Loucy (cell line): ENCODE measurements at regions not wholly inside any gene's neighbourhood (a gene's known extent, or its start where the extent isn't known, plus 50 kb on each side); places are given as distances from the start of the nearest gene placed in this dataset.
"Not testable (repeated sequence)": the region's sequence is repeated elsewhere in the genome, so short reads cannot be mapped to it uniquely, and the experiment has no call there.

Experiments
- H2AFZ ChIP-seq: fragments of 200-600 bp; sonication (generic); 2 replicates; pipeline ENCODE4 v1.6.0; 2016; ENCODE audit warnings: antibody characterized with exemption, mild to moderate bottlenecking, low read length, moderate library complexity
- H3F3A ChIP-seq: fragments of 200-600 bp; 2 replicates; pipeline ENCODE4 v1.6.0; 2016; ENCODE audit warnings: antibody characterized with exemption, low read depth, mild to moderate bottlenecking
- H3K27me3 ChIP-seq: fragments of 200-600 bp; sonication (generic); 2 replicates; pipeline ENCODE4 v1.6.1; 2014; ENCODE audit warnings: low read length, mild to moderate bottlenecking; ENCODE audit not compliant: insufficient read depth, poor library complexity, severe bottlenecking
- H3K36me3 ChIP-seq: fragments of 200-600 bp; sonication (generic); 2 replicates; pipeline ENCODE4 v1.6.1; 2016; ENCODE audit warnings: low read length; ENCODE audit not compliant: insufficient read depth
- H3K4me1 ChIP-seq: fragments of 200-600 bp; sonication (generic); 2 replicates; pipeline ENCODE4 v1.5.1; 2014; ENCODE audit warnings: low read length, mild to moderate bottlenecking; ENCODE audit not compliant: insufficient read depth, poor library complexity, severe bottlenecking
- H3K4me2 ChIP-seq: fragments of 200-600 bp; sonication (generic); 2 replicates; pipeline ENCODE4 v1.6.0; 2014; ENCODE audit warnings: antibody characterized with exemption, low read length, low read depth, mild to moderate bottlenecking; ENCODE audit not compliant: poor library complexity, severe bottlenecking
- H3K4me3 ChIP-seq: fragments of 200-600 bp; sonication (generic); 2 replicates; pipeline ENCODE4 v1.5.1; 2014; ENCODE audit warnings: low read length, mild to moderate bottlenecking, mixed read lengths; ENCODE audit not compliant: poor library complexity, severe bottlenecking
- H3K79me2 ChIP-seq: fragments of 200-600 bp; sonication (generic); 2 replicates; pipeline ENCODE4 v1.6.1; 2014; ENCODE audit warnings: low read length; ENCODE audit not compliant: insufficient read depth
- H3K9ac ChIP-seq: fragments of 200-600 bp; sonication (generic); 2 replicates; pipeline ENCODE4 v1.6.0; 2014; ENCODE audit warnings: mild to moderate bottlenecking, low read depth, low read length, moderate library complexity; ENCODE audit not compliant: poor library complexity, severe bottlenecking
- H3K9me2 ChIP-seq: fragments of 200-600 bp; sonication (generic); replicated peaks from 2 replicates; pipeline ENCODE4 v1.6.1; 2016; ENCODE audit warnings: low read depth, low read length, mixed read lengths
- H3K9me3 ChIP-seq: fragments of 200-600 bp; sonication (generic); 2 replicates; pipeline ENCODE4 v1.6.1; 2014; ENCODE audit warnings: mild to moderate bottlenecking, antibody characterized with exemption, low read length, low read depth; ENCODE audit not compliant: insufficient read depth
- H4K20me1 ChIP-seq: fragments of 200-600 bp; sonication (generic); 2 replicates; pipeline ENCODE4 v1.6.0; 2014; ENCODE audit warnings: antibody characterized with exemption, low read length, mild to moderate bottlenecking; ENCODE audit not compliant: insufficient read depth, poor library complexity, severe bottlenecking
- EZH2phosphoT487 ChIP-seq: fragments of 200-600 bp; IDR thresholded peaks from 2 replicates; pipeline ENCODE4 v1.6.1; 2018; ENCODE audit warnings: antibody characterized with exemption, mild to moderate bottlenecking, moderate library complexity, borderline replicate concordance
- TF ChIP-seq, protein P1 (sequence below): fragments of 200-600 bp; sonication (generic); conservative IDR thresholded peaks from 2 replicates; pipeline ENCODE4 v1.5.1; 2014; ENCODE audit warnings: mild to moderate bottlenecking, antibody characterized with exemption, low read length

DNA sequence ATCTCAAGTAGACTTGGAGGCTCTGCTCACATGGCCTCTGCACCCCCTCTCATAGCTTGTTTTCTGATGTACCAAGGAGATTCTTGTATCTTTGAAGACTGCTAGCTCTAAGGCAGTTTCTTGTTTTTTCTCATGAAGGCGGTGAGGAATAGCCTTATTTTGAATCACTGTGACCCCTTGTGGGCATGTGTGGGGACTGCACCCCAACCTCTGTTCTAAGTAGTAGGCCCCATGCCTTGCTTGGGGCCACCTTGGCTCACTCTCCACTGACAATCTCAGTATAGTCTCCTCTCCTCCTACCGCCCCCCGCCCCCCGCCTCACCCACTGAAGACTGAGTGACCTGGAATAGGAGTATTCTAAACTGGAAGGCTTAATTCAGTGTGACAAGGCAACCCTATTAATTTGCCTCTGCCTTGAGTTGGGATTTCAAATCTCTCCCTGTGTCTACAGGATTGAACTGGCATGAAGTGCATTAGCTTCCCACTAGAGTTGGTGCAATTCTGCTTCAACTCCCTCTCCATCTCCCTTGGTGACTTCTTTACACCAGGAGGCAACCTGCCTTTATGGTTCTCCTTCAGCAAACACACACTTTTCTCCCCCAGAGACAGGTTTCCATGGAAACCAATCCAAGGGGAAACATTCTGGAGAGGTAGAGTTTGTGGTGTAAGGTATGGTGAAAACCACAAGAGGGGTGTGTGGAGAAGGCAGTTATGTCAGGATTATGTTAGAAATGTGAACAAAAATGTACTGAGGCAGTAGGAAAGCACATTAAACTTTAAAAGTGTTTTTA lies 75.4 kb upstream of the ECI2 start:
- Histone ChIP-seq H3F3A (no peaks in the 10 kb centered on the region), H3K36me3 (no peaks in the 10 kb centered on the region), H3K4me1 (no peaks in the 10 kb centered on the region), H3K9ac (no peak overlapping the region), H3K9me2 (no peaks in the 10 kb centered on the region), H3K79me2 (no peaks in the 10 kb centered on the region), H4K20me1 (no peaks in the 10 kb centered on the region), H3K9me3 (peaks cover 4% of the 10 kb centered on the region; the same call in 1 of the 2 replicates), H3K4me3 (no peak overlapping the region), H3K4me2 (no peak overlapping the region), H3K27me3 (no peaks in the 10 kb centered on the region), H2AFZ (no peak overlapping the region; the same call in 1 of the 2 replicates)
- TF ChIP-seq, protein P1, sequence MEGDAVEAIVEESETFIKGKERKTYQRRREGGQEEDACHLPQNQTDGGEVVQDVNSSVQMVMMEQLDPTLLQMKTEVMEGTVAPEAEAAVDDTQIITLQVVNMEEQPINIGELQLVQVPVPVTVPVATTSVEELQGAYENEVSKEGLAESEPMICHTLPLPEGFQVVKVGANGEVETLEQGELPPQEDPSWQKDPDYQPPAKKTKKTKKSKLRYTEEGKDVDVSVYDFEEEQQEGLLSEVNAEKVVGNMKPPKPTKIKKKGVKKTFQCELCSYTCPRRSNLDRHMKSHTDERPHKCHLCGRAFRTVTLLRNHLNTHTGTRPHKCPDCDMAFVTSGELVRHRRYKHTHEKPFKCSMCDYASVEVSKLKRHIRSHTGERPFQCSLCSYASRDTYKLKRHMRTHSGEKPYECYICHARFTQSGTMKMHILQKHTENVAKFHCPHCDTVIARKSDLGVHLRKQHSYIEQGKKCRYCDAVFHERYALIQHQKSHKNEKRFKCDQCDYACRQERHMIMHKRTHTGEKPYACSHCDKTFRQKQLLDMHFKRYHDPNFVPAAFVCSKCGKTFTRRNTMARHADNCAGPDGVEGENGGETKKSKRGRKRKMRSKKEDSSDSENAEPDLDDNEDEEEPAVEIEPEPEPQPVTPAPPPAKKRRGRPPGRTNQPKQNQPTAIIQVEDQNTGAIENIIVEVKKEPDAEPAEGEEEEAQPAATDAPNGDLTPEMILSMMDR, result peak; percentile 76
- TF ChIP-seq EZH2phosphoT487, result no peak

DNA sequence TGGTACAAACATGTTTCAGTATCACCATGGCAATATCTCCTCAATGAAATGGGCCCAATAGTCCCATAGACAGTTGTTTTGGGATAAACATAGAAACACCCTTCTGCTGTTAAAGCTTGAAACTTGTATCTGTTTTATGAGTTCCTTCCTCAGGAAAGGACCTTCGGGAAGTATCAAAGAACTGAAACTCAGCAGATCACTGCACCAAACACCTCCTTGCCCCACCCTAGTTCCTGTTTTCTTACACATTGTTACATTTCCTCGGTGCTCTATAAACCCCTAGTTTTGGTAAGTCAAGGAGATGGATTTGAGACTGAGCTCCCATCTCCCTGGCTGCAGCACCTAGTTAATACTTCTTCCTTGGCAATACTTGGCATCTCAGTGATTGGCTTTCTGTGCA lies 73.8 kb upstream of the ECI2 start:
- Histone ChIP-seq H4K20me1 (no peaks in the 10 kb centered on the region), H3F3A (no peaks in the 10 kb centered on the region), H3K79me2 (no peaks in the 10 kb centered on the region), H3K4me3 (no peak overlapping the region), H3K27me3 (no peaks in the 10 kb centered on the region), H3K9ac (no peak overlapping the region), H3K9me2 (no peaks in the 10 kb centered on the region), H3K9me3 (peaks cover 3% of the 10 kb centered on the region; the same call in 1 of the 2 replicates), H3K36me3 (no peaks in the 10 kb centered on the region), H3K4me1 (no peaks in the 10 kb centered on the region), H3K4me2 (peak overlapping the region; percentile 15), H2AFZ (peak overlapping the region; percentile 14; the same call in 1 of the 2 replicates)
- no peak for TF ChIP-seq EZH2phosphoT487
- TF ChIP-seq, protein P1, result no peak

DNA sequence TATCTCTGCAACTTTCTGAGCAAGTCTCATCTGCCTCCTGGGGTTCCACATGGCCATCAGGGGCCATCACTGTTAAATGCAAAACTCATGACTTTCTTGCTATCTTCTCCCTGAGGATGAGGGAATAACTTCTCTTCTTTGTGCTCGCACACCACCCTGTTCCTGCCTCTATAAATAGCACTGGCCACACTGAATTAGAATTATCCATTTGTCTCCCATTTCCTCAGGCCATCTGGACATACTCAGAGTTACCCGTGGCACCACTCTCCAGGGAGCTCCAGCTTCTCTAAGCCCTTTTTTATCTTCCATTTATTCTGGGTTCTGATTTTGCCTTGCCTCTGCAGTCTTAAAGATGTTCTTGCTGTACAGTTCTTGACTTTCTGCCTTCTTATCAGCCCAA lies 72.8 kb upstream of the ECI2 start:
- Histone ChIP-seq H3K27me3 (no peaks in the 10 kb centered on the region), H3K79me2 (no peaks in the 10 kb centered on the region), H3K9ac (no peak overlapping the region), H3F3A (no peaks in the 10 kb centered on the region), H3K4me3 (no peak overlapping the region), H3K9me2 (no peaks in the 10 kb centered on the region), H3K4me1 (no peaks in the 10 kb centered on the region), H2AFZ (no peak overlapping the region), H4K20me1 (no peaks in the 10 kb centered on the region), H3K4me2 (no peak overlapping the region), H3K36me3 (no peaks in the 10 kb centered on the region), H3K9me3 (no peaks in the 10 kb centered on the region)
- TF ChIP-seq EZH2phosphoT487, result no peak
- TF ChIP-seq, protein P1, result no peak

DNA sequence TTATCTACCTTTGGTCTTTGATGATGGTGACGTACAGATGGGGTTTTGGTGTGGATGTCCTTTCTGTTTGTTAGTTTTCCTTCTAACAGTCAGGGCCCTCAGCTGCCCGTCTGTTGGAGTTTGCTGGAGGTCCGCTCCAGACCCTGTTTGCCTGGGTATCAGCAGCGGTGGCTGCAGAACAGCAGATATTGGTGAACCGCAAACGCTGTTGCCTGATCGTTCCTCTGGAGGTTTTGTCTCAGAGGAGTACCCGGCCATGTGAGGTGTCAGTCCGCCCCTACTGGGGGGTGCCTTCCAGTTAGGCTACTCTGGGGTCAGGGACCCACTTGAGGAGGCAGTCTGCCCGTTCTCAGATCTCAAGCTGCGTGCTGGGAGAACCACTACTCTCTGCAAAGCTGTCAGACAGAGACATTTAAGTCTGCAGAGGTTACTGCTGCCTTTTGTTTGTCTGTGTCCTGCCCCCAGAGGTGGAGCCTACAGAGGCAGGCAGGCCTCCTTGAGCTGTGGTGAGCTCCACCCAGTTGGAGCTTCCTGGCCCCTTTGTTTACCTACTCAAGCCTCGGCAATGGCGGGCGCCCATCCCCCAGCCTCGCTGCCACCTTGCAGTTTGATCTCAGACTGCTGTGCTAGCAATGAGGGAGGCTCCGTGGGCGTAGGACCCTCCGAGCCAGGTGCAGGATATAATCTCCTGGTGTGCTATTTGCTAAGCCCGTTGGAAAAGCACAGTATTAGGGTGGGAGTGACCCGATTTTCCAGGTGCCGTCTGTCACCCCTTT lies 68.5 kb upstream of the ECI2 start:
- H3F3A ChIP-seq, H3K4me1 ChIP-seq, H3K9me3 ChIP-seq, H3K27me3 ChIP-seq, H3K36me3 ChIP-seq, H4K20me1 ChIP-seq, H3K9me2 ChIP-seq, H3K4me2 ChIP-seq, H2AFZ ChIP-seq, H3K4me3 ChIP-seq, H3K79me2 ChIP-seq, H3K9ac ChIP-seq: not testable (repeated sequence)
